CD4-positive, alpha-beta T cell treated with Interferon gamma for 1 hour (primary cell): ENCODE measurements at regions not wholly inside any gene's neighbourhood (a gene's known extent, or its start where the extent isn't known, plus 50 kb on each side); places are given as distances from the start of the nearest gene placed in this dataset.

Experiments used
- DNase-seq: peaks from one replicate; pipeline ENCODE4 v3.0.0-alpha.2; 2020

DNA sequence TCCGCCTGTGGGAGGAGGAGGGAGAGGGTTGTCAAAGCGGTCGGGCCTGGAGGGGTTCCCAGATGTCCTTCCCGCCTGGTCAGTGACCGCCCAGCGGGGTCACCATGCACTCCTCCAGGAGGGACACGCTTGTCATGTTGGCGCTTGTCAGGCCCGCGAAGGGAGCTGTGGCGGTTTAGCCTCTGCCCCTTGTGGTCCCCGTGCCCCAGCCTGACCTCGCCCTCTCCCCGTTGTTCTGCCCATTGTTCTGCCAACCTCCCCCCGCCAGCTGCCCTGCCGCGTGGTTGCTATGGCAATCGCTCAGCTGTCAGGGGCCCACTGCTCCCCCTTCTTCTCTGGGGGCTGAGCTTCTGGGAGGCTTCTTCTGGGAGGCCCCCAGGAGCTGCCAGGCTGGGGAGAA, 146.4 kb upstream of the CIBAR2 start:
- no peak for DNase-seq

DNA sequence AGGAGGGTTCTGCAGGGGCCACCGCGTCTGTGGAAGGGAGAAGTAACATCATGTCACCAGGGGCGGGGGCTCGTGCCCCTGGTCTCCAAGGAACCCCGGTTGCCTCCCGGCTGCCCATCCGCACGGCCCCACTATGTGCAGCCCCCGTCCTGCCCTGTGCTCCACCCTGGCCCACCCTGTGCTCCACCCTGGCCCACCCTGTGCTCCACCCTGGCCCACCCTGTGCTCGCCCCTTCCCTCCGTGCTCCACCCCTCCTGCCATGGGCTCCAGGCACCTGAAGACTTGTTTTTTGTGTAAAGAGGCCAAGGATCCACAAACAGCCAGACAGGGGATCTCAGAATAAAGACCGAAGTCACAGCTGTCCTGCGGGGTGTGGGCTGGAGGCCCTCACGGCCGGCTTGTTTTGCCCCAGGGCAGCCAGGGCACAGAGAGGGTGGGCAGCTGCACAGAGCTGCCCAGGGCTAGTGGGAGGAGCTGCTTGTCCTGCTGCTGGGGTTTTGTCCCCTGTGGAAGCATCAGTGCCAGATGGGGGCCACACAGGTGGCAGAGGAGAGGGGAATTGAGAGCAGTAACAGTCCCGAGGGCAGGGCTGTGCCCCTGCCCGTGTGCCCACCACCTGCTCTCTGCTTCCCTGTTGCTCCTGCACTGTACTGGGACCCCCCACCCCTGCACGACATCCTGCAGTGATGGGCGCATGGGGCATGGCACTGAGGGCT, 147.0 kb upstream of the CIBAR2 start:
- DNase-seq = no peak

DNA sequence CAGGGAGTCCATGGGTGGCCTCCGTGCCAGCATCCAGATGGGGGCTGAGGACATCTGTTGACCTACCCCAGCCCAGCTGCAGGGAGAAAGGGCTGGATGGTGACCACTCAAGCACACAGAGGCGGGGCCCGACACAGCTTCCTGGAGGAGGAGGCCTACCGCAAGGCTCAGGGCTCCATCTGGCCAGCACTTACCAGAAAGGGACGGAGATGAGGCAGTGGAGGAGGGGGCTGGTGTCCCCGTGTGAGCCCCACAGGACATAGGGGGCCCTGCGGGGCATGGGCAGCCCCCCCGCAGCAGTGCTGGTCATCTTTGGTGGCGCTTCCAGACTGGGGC, 147.5 kb upstream of the CIBAR2 start:
- DNase-seq = no peak

DNA sequence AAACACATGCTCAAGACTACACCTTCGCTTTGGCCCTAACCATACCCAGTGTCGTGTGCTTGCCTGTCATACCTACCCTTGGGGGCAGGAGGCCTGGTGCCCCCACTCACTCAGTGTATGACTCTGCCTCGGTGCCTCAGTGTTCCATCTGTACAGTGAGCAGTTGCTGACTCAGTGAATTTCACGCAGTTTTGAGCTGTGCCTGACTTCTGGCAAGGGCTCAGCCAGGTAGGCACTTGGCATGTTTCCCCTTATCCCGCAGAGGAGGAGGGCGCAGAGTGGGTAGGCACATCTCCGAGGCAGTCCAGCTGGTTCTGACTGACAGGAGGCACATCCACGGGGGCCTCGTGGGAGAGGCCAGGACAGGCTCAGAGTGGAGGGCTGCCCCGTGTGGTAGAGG, 148.9 kb upstream of the CIBAR2 start:
- no peak for DNase-seq

DNA sequence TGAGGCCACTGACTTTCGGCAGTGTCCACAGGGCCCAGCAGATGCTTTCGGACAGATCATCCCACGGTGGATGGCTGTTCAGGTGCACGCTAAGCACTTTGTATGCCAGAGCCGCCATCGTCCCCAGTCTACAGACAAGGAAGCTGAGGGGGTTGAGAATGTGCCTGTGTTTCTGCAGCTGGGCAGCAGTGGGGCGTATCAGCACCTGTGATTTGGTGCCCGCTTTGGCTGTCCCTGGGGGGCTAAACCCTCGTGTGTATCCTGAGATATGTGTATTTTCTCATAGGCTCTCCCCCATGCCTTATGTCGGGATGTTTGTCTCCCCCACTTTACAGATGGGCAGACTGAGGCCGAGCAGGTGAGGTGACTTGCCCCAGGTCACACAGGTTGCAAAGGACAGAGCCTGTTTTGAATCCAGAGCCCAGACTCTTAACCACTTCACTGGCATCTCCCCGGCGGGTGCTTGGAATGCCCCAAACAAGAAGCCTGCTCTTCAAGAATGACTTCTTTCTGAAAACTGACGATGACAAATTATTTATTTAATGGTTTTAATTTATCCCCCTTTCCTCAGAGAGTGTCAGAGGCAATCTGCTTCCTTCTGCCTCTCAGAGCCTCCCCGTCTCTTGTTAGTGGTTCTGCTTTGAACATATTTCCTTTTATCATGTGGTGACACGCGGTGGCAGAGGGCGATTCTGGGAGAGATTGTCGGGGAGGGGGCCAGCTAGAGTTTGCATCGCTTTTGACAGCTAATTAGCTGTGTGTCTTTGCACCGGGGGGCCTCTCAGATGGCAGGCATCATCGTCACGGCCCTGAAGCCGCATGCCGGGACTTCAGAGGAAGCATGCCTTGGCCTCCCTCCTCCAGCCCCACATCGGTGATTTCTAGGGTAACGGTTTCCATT, 149.6 kb upstream of the CIBAR2 start:
- DNase-seq = peak; percentile 21

DNA sequence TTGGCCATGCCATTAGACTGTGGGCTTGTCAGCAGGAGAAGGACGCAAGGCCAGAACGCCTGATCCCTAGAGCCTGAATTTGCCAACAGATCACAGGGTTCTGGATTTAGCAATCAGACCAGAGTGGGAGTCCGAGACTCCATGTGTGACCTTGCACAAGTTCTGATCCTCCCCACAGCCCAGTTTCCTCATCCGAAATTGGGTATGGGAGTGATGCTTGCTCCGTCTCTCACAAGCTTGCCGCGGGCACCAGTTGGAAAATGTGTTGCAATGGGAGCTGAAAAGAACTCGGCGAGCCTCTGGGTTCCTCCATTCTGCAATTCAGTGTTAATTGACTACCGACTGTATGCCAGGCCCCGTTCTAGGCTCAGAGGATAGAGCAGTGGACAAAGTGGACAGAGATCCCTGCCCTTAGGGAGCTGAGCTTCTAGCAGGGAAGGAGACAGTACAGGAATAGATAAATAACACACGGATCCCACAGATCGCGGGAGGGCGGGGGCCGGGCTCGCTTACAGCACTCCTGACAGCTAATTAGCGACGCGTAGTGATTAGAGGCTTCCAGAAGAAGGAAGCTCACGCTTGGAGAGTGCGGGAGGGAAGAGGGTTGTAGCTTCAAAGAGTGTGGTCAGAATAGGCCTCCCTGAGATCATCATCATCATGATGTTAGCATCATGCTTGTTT, 150.4 kb upstream of the CIBAR2 start:
- no peak for DNase-seq

DNA sequence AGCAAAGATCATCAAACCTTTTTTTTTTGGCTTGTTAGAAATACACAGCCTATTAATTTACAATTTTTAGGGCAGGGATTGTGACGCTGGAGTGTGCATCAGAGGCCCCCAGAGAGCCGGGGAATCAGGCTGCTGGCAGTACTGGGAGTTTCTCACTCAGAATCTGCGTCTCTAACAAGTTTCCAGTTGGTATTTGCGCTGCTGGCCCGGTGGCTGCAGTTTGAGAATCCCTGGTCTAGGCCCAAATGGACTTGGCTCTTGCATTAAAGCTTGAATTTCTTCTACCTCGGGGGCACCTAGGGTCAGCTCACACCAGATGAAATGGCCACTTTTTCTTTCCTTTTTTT, 150.9 kb upstream of the CIBAR2 start:
- no peak for DNase-seq

DNA sequence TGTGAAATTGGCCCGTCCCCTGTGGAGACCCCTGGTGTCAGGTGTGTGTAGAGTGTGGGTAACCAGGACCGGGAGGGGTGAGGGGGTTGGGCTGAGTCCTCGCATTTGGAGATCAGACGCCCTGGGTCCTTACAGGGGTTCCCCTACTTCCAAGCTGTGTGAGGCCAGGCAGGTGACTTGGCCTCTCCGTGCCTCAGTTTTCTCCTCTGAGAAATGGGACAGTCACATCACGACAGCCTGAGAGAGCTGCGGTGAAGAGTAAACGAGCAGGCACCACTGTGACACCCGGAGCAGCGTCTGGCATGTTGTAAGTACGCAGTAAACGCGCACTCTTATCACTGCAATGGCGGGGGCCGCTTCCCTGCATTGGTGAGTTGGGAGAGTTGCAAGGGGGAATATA, 152.5 kb upstream of the CIBAR2 start:
- DNase-seq = no peak

DNA sequence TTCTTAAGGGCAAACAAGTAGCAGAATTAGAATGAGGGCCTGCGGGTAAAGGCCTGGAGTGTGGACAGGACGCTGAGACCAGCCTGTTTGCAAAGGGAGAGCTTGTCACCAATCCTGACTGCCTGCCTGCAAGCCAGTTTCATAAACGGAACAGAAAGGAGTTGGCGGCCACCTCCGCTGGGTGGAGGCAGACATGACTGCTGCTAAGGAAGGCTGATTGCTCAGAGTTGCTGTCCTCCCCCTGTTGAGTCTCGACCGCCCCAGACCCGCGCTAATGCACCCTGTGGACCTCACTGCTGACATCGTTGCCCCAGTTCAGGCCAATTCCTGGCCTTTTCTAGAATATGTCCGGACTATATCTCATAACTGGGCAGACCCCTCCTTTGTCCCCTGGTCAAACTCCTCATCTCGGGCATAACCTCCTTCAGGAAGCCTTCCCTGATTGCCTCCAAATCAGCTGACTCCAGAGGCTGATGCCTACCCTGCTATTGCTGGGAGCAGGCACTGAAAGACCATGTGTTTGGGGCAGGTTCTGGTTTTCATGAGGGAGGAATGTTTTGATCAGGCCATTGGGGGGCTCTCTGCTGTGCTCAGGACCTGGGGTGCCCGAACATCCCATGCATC, 153.0 kb upstream of the CIBAR2 start:
- DNase-seq = no peak

DNA sequence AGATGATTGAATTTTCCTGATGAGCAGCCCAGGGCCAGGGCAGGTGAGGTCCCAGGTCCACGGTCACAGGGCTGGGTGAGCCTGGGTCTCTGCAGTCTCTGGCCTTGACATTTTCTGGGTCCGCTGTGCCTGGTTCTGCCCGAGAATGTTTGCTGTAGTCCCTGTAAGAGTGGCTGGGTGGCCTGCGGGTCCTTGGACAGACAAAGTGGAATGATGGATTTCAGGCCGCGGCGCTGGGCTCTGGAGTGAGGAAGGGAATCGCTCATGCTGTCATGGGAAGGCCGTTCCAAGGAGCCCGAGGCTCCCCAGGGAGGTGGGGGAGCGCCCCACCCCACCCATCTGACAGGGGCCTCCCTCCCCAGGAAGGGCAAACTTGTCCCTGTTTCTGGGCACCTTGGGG, 153.5 kb upstream of the CIBAR2 start:
- DNase-seq = no peak

DNA sequence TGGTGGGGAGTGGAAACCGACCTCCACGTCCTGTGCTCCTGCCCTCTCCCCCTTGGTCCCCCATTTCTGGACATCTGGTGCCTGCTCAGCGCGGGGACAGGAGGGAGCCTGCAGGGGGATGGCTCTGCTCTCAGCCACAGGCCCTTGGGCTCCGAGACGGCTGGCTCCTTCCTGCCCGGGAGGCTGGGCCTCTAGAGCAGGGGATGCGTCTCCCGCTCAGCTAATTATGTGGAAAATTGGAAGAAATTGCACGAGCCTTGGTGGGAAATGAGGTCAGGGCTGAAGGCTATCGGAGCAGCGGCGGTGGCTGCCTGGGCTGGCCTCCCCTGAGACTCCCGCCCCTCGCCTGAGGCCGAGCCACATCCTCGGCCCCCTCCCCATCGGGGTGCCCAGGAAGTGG, 154.6 kb upstream of the CIBAR2 start:
- DNase-seq = no peak

DNA sequence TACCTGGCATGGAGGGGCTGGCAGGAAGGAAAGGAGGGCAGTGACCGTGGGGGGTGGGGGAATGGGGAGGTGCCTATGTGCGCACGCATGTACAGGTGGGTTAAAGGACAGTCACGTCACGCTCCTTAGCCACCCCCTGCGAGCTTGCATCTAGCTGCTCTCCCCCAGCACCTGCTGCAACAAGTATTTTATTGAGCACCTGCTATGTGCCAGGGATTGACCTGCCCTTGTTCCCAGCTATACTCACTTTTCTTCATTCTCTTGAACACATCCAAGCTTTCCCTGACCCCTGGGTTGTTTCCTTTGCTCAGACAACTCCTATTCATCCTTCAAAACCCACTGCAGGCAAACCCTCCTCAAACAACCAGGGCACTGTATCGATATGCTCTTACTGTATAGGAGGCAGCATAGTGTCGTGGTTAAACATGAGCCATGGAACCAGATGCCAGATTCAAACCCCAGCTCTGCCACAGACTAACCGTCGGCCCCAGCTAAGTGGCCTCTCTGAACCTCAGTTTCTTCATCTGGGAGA, 155.2 kb upstream of the CIBAR2 start:
- no peak for DNase-seq

DNA sequence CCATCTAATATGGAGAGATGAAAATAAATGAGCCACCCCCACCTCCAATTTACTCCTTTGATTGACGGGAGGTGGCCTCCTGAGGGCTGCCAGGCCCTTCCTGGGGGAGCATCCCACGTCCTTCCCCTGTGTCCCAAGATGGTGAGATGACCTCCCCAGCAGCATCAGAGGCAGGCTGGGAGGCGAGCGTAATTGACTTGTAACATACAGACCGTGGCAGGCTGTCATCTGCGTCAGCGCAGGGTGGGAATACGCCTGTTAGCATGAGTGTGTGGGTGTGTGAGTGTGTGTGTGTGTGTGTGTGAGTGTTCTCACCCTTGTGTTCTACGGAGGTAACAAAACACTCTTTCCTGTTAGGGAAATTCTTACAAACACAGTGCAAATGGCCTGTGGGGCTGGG, 156.9 kb upstream of the CIBAR2 start:
- no peak for DNase-seq

DNA sequence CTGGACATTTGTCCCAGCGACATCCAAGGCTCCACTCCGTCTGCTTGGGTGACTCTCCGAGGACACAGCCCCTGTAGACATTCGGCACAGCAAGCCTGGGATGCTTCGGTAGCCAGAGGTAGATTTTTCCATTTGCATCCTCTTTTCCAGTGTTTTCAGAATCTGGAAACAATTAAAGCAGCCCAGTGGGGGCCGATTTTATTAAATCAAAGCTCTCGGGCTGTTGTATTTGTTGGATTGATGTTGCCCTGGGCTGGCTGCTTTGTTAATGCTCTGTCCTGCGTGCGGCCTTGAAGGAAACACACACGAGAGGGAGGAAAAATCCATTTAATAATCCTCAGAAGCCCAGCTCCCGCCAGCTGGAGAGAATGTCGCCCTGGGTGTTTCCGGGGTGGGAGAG, 158.1 kb upstream of the CIBAR2 start:
- DNase-seq = no peak

DNA sequence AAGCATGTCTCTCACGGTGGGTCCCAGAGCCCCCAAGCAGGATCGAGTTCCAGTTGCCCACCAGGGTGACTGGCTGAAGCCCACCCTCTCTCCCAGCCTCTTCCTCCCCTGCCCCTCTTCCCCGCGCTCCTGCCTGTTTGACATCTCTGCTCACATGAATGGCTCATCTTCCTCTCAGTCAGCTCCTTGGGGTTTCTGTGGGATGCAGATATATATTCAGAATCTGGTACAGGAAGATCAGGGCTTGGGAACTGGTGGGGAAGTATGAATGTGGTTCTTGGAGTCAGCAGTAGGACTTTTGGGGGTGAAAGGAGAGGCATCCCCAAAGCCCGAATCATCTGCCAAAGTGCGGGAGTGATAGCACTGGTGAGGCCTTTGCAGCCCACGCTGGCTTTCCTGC, 158.9 kb upstream of the CIBAR2 start:
- no peak for DNase-seq

DNA sequence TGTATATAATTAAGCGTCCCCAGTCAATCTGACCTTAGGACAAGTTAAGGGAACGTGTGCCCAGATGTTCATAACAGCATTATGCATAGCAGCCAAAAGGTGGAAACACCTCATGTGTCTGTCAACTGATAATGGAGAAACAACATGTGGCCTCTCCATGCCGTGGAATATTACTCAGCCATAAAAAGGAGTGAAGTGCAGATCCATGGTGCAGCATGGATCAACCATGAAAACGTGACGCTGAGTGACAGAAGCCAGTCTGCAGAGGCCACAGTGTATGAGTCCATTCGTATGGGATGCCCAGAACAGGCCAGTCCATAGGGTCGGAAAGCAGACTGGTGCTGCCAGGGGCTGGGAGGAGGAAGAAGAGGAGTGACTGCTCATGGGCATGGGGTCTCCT, 161.0 kb upstream of the CIBAR2 start:
- DNase-seq = no peak

DNA sequence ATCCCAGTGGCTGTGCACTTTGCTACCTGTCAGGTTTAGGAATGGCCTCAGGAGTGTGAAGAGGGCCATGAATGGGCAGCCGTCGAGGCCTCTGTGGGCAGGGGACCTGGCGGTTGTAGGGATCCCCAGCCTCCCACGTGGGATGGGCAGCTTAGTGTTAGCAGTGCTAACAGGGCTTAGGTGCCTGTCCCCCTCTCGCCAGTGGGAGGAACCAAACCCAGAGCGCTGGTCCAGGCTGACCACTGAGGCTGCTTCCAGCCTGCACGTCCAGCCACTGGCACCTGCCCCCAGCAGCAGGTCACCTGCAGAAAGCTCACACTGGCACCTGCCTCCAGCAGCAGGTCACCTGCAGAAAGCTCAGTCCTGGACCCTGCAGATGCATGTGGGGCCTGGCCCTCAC, 162.2 kb upstream of the CIBAR2 start:
- no peak for DNase-seq

DNA sequence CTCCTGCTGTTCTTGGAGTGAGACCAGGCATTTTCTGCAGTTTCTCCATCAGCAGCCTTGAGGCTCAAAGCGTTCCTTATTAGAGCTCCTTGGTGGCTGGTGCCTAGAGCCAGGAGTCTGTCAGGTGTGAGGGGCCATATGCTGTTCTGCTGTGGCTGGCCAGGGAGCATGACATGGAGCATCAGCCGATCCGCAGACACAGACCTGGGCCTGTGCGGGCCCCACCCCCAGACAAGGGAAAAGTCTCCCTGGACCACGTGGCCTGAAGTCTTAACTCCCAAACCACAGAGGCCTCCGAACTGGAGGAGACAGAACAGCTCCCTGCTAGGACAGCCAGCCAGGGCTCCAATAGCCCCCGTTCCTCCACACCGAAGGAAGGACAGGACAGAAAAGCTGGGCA, 162.7 kb upstream of the CIBAR2 start:
- DNase-seq = no peak

DNA sequence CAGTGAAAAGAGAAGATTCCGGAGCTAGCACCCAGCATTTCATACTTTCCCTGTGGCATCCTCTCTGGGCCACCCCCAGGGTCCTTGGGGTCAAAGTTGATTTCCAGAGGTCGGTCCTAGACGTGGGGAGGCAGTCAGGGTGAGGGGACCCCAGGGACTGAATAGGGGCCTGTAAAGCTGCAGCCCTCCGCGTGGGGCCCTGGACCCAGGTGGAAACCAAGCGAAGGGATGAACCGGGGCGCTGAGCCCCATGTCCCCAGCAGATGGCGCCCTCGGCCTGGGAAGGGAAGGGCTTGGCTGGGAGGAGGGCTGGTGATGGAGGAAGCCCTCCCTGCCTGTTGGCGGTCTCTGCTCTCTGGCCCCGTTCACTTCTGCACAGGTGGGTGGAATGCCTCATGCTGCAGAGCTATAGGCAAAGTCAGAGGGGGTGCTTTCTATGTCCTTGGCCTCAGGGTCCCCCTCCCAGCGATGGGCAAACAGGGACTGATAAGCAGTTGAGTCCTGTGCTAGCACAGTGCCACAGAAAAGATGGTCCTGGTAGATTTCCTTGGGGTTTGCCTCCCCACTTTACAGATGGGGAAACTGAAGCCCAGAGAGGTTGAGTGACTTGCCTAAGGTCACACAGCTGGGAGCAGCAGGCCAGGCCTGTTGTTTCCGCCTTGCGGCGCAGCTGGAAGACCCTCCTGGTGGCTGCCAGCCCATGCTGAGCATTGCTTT, 163.4 kb upstream of the CIBAR2 start:
- peak; percentile 40 for DNase-seq

DNA sequence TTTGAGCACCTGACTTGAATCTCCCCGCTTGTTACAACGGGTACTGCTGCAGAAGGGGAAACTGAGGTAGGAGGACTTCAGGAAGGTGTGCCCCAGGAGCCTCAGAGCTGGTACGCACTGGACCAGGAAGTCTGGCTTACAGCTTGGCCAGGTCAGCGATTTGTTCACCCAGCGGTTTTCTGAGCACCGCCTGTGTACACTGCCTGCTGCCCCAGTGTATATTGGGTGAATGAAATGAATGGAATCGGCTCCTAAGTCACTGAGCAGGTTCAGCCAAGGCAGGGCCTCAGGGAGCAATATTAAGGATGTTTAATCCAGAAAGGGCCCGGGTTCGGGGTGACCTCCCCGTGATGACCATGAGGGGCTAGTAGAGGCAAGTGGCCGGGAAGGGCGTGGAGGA, 164.0 kb upstream of the CIBAR2 start:
- no peak for DNase-seq

DNA sequence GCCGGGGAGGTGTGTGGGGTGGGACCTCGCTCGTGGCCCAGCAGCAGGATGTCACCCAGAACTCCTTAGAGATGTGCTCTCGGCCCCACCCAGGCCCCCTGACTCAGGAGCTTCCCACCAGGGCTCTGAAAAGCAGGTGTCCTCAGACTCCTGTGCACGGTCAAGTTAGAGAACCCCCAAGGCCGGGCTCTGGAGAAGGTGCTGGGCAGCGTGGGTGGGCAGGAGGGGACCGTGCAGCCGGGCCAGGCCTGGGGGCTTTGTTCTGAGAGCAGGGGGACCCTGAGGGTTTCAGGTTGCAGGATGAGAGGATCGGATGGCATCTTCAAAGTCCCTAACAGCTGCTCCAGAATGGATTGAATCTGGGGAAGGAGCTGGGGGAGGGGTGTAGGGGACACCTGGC, 164.4 kb upstream of the CIBAR2 start:
- DNase-seq = no peak

DNA sequence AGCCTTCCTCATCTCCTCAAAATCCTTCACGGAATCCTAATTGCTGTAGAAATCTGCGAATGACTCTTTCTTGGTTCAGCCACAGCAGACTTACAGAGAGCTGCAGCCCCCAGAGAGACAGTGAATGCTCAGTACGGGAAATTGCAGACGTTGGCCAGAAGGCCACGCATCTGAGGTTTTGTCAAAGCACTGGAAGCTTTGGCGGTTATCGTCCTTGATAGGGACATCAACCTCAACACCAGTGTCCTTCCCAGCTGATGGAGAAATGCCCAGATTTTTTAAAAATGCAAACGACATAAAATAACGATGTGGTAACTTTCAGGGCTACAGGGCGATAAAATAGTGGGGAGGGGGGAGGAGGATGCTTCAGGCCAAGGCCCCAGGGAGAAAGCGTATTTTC, 166.6 kb upstream of the CIBAR2 start:
- no peak for DNase-seq

DNA sequence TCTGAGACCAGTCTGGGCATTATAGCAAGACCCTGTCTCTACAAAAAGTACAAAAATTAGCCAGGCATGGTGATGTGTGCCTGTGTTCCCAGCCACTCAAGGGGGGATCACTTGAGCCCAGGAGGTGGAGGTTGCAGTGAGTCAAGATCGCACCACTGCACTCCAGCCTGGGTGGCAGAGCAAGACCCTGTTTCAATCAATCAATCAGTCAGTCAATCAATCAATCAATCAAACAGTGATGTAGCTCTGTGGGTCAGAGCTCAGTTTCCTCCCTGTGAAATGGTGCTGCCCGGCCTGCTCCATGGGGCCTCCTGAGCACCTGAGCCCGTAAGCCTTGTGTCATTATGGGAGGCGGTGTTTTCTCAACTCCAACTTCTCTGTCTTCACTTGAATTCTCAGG, 167.1 kb upstream of the CIBAR2 start:
- DNase-seq = no peak
